Jurkat, Clone E6-1 (cell line): ENCODE measurements at regions not wholly inside any gene's neighbourhood (a gene's known extent, or its start where the extent isn't known, plus 50 kb on each side); places are given as distances from the start of the nearest gene placed in this dataset.
A peak's percentile ranks its signal among the peaks of the same experiment; 100 is the strongest.

Experiments used
- DNase-seq: peaks from one replicate; pipeline ENCODE4 v3.0.0-alpha.2; 2011; ENCODE audit warnings: low read depth, low spot score
- H3K4me3 ChIP-seq: 2 replicates; pipeline ENCODE4 v1.5.1; 2011; ENCODE audit warnings: mild to moderate bottlenecking, low read length, control low read depth, moderate library complexity

DNA sequence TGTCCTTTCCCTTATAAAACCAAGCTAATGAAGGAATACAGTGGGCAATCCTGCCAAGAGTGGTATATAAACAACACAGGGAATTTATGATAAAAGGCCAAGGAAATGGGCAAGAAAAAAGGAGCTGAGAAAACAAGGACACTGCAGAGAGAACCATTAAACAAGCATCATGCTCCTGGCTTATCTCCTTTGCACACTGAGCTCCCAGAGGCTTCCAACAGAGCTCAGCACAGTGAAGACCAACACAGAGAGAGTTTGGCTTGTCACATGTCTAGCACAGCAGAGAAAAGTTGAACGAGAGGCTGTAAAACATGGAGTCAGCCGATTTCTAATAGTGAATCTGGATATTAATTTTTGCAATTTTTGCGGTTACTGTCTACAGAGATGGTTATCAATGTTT is 68.0 kb upstream of the KLF7 start:
- DNase-seq: no peak
- no peak overlapping the region for H3K4me3 ChIP-seq

DNA sequence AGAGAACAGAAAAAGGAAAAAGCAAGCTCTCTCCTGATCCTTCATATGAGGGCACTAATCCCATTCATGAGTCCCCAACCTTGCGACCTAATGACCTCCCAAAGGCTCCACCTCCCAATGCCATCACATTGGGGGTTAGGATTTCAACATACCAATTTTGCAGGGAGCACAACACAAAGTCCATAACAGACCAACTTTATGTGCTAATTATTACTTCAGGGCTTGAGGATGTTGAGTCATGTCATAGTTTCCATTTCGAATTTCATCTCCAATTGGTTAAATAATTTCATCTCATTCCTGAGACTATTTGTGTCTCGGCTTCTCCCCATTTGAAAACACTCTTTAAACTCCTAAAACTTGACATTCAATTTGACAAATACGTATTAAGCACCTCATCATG is 69.9 kb upstream of the KLF7 start:
- no peak overlapping the region for H3K4me3 ChIP-seq
- DNase-seq: no peak

DNA sequence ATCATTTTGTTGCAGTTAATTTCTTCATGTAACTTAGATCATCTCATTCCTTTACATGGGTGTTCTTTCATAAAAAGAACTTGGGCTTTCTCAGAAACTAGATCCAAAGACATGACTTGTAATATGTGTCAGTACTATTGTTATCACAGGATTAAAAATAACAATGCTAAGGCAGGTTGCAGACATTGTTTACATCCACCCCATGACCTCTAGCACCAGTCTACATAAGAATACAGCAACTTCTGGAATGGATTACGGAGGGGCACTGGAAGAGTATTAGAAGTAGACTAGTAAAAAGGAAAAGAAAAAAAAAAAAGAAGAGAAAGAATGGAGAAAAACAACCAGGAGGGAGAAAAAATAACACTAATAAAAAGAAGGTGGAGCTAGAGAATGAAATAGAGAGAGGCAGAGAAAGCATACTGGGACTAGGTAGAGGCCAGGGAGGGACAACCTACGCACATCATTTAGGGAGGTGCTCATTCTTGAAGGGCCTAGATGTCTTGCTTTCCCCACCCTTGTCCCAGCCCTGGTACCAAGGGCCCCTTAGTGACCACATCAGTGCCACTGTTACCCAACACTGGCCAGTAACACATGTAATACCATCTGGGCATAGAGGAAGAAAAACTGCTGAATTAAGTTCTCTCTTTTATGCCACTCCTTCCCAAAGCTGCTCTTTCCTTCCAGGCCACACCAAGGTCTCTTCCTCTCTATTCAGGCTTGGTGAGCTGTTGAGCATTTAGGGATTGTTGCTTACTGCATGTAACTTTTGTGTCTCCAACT is 70.6 kb upstream of the KLF7 start:
- no peak overlapping the region for H3K4me3 ChIP-seq
- no peak for DNase-seq

DNA sequence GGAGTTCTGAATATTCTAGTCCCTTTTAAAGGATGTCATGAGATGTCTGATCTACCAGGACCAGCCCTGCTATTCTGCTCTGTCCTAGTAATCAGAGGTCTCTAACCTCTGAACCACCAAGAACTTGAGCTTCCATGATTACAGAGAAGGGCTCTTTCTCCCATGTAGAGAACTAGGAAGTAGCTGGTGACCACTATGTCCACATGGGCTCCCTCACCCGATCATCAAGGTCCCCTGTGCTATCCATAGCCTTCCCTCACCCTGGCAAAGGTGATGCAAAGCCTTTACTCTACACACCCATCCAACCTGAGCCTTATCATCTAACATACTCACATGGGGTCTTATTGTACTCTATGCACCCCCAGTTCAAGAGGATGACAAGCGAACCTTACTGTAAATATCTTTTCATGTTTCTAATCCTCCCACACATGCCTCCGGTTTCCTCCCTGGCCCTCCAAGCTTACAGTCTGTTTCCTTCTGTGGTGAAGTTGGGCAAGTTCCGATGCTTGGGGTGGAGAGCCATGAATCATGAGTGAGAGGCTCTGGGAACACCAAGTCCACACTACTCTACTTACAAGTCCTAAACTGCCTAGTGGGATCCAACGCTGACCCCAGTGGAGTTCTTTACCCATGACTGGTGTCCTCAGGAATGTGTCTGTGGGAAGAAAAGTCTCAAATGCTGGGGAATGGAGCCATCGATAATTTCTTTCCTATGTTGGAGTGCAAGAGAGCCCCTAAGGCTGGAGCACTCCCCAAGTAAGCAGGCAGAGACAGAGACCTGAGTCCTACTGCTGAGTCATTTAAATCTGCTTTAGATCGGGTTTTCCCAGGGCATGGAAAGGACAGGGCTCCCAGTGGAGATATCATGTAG is 73.3 kb upstream of the KLF7 start:
- no peak for DNase-seq
- no peak overlapping the region for H3K4me3 ChIP-seq

DNA sequence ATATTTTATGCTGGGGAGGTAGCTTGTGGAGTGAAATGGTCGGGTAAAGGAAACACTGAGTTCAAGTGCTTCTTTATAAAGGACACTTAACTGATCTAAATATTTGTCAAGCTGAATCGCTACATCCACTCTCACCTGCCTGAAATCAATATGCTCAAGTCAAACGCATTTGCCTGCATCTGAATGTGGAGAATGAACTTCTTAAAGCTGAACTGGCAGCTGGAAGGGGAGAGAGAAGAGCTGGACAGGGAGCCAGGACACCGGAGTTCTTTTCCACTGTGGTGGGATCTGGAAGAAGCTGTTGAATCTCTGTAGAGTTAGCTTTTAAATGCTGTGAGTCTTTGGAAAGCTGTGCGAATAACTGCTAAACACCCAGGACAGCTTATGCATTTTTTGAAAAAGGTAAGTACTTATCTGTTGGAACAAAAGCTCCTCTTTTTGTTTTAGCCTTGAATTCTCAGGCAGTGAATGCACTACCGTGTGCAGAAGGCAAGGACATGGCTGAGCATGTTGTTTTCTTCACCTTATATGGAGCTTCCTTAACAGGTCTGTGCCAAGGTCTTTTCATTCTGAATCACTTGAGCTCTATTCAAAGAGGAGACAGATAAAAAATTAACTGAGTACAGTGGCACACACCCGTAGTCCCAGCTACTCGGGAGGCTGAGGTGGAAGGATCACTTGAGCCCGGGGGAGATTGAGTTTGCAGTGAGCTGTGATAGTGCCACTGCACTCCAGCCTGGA is 74.2 kb upstream of the KLF7 start:
- no peak overlapping the region for H3K4me3 ChIP-seq
- DNase-seq: no peak

DNA sequence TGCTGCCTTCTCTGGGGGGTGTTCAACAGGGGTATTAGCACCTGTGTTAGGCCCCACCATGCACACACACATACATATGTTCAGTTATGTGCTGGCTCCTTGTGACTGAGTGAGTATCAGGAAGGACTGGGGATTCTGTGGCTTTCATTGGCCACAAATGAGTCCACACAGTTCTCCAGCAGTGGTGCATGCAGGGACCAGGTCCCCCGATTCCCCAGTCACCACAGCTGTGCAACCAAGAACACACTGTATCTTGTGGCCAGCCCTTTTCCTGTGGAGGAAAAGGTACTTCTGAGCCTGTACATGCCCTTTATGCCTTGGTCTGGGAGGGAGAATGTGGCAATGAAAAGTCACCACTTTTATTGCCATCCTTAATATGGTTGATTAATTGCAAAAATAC is 74.9 kb upstream of the KLF7 start:
- peak; percentile 20 for DNase-seq
- no peak overlapping the region for H3K4me3 ChIP-seq

DNA sequence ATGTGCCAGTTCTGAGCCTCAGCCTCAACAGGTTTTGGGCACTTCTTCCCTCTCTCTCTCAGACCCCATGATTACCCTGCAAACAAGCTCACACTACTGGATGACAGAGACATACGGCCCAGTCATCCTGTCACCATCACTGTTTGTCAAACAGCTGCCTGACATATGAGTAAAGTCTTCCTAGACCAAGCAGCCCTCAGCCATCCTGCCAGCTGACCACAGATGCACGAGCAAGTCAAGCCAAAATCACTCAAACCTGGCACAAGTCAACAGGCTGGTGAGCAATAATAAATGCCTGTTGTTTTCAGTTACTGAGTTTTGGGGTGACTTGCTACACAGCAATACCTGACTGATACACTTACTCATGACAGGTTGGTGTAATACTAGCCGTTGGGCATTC is 75.5 kb upstream of the KLF7 start:
- H3K4me3 ChIP-seq: no peak overlapping the region
- DNase-seq: no peak

DNA sequence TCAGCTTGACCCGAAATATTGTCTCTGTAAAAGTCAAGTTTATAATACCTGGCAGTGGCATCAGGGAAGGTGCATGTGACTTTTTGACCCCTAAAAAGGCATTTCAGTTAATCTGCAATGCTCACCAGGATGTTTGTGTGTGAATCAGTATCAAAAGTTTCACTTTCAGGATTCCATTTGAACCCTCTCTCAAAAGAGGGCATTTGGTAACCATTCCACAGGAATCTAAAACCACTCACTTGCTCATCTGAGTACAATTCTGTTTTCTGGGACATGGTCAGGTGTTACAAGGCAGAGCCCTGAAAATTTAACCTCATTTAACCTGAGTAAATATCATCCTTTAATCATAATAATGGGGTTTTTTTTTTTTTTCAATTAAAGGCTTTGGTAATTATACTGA is 77.9 kb upstream of the KLF7 start:
- H3K4me3 ChIP-seq: no peak overlapping the region

DNA sequence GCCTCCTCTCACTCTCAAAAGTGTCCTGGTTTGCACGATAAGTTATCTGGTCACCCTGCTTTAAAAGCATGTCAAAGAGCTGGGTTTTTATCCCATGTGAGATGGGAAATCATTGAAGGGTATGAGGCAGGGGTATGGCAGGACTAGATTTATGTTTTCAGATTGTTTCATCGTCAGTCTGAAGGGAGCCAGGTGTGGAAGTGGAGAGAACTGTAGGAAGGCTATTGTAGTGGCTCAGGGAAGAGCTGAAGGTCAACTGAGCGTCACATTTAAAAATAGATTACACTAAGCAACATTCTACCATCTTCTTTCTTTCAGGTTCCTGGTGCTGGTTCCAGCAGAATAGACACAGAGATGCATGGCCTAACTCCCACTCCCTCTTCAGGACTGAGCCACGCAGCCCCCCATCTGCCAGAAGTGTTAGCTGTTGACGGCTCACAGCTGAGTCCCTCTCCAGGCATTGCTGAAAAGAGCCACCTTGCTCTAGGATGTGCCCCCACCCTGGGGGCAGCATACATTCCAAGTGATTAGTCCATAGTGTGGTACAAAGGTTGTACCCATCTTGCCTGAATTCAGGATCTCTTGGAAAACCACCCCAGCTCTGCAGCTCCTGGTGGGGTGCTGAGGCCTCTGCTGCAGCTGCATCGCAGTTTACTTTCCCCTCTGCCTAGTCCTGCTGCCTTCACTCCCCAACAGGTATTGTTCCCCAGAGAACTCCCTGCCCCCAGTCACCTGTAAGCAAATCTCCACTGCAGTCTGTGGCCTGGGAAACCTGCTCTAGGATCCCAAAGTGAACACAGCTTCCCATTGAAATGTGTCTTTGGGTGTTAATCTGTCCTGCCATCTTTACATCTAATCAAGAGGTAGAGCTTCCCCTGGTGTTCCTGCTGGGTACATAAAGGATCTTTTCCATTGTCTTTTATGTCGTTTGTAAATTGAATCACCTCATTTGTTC is 79.5 kb upstream of the KLF7 start:
- DNase-seq: no peak
- H3K4me3 ChIP-seq: no peak overlapping the region

More for the DNA sequence above, 77.9 kb upstream of the KLF7 start:
- DNase-seq: no peak

DNA sequence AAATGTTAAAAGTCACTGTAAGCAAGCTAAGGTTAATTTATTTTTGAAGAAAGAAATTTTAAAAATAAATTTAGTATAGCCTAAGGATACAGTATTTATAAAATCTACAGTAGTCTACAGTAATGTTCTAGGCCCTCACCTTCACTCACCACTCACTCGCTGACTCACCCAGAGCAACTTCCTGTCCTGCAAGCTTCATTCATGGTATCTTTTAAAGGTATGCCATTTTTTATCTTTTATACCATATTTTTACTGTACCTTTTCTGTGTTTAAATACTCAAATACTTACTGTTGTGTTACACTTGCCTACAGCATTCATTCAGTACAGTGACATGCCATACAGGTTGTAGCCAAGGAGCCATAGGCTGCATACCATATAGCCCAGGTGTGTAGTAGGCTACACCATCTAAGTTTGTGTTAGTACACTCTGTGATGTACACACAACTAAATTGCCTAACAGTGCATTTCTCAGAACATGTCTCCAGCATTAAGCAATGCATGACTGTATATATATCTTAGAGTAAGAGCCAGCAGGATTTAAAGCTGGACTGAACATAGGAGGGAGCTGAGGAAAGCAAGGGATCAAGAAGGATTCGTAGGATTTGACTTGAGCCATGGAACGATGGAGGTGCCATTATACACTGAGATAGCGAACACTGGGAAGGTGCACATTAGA is 83.1 kb upstream of the KLF7 start:
- no peak overlapping the region for H3K4me3 ChIP-seq
- no peak for DNase-seq

DNA sequence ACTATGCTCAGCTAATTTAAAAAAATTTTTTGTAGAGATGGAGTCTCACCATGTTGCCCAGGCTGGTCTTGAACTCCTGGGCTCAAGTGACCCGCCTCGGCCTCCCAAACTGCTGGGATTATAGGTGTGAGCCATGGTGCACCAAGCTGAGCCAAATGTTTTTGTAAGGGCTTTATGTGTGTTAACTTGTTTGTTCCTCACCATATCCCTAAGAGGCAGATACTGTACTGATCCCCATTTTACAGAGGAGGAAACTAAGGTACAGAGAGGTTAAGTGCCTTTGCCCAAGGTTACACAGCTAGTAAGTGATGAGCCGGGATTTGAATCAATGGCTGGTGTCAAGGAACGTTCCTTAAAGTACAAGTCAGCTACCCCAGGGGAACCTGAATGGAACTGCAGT is 85.3 kb upstream of the KLF7 start:
- no peak overlapping the region for H3K4me3 ChIP-seq
- no peak for DNase-seq

DNA sequence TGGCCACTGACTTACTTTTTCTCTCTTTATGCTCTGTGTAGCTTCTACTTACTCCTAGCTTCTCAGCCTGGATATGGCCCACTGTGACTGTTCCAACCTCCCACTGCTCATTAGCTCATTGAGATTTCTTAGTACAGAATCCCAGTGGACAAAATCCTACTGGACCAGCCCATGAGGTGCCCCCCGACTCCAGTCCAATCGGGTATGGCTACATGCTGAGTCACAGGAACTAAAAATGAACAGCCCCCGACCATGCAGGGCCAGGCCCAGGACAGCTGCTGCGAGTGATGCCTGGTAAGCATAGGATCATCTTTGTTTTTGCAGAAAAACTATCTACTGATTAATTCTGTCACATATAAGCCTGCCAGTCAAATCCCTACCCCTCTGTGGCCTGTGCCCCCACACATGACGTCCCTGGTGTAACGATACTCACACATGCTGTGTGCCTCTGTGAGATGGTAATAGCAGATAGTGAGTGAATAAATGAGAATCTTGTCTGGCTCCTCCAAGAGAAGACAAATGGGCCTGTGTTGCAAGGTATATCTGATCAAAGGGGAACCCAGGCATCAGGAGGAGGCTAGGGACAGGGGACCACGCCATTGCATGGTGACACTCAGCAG is 85.9 kb upstream of the KLF7 start:
- no peak overlapping the region for H3K4me3 ChIP-seq
- no peak for DNase-seq

DNA sequence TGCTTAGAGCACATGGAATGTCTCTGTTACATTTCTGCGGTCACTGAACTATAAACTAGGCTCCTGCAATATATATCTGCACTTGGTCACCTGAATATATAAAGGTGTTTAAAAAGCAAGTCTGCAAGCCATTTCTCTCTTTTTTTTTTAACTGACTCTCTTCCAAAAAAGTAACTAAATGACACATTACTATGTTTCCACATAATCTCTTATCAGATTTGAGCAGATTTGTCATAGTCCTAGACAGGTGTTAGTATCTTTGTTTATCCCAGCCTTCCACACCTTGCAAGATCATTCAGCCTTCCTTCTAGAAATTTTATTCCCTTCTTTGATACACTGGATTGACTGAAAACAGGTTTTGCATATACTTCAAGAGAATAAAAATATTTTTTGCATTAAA is 86.7 kb upstream of the KLF7 start:
- DNase-seq: no peak
- H3K4me3 ChIP-seq: no peak overlapping the region

DNA sequence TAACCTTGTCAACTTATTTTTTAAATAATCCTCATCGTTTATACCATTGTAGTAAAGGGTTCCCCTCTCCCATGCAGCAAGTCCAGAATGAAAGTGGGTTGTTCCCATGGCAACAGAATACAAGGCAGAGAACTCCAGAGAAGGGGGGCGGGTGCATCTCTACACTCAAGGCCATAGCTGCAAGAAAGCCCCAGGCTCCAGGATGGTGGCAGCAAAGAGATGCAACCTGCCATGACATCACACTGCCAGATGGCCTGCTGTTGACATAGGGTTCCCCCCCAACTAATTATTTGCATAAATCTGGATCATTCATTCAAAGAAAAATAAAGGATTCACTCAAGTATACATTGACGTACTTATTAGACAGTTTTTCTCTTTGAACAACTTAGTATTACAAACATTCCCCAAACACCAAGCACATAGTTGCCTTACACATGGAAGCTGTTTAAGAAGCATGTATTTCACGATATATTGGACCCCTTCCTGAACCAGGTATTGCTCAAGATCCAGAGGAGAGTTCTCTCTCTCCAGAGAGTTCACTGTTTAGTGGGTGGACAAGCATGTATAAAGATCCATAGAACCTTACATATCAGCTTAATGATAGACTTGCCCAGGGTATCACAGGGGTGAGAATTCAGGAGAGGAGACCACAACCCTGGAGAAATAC is 87.4 kb upstream of the KLF7 start:
- no peak for DNase-seq
- H3K4me3 ChIP-seq: no peak overlapping the region

DNA sequence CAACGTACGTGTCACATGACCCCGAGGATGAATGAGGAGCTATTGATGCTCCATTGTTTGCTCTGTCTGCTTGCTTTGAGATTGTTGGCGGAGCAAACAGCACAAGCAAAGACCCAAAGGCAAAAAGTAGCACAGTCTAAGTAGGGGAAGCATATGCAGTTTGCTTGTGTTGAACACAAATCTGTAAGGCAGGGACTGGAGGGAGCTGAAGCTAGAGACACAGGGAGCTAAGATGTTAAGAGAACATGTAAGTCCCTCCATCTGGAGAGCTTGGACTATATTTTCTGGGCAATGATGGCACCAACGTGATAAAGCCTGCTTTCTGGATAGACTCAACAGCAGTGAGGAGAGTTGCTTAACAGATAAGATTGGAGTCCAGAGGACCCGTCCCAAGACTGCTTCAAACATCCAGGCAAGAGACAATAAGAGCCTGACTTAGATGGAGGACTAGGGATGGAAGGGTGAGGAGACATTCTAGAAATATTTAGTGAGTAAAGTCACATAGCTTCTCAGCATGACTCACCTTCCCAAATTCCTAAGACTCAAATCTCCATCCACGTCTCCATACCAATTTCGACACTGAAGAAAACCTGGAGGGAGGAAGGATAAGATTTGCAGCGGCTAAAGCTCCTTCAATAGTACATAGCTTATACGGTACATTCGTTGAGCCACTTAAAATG is 88.1 kb upstream of the KLF7 start:
- no peak for DNase-seq
- no peak overlapping the region for H3K4me3 ChIP-seq

DNA sequence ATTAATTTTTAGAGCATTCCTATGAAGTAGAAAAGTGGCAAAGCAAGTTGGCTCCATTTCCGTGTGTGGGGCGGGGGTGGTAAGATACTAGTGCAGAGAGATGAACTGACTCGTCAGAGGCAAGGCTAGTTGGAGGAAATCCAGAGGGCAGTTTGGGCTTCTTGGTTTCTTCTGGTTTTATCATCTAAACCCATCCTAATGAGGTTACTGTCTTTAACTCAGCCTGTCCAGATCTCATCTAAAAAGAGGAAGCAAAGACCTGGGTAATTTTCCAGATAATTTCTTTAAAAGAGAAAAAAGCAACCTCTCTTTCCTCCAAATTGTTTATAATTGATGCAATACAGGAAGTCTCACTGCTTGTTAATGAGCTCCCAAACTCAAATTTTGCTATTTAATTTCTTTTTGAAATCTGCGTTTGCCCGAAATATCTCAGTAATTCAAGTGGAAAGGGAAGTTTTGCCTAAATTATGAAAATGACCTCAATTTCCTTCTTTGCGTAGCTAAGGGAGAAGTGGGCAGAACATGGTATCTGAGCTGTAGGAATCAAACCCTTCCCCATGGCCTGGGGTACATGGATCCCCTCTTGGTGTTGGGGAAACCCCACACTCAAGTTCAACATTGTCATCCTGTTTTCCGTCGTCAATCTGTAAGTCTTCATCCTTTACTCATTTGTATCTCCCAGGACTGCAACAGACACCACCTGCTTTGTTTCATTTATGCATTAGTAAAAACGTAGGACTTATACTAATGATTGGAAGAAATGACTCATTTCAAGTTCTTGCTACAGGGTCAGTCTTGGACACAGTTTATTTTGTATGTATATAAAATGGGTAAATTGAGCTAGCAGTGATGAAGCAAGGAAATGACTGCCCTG is 89.1 kb upstream of the KLF7 start:
- no peak for DNase-seq
- no peak overlapping the region for H3K4me3 ChIP-seq
